ENCODE measurements at regions not wholly inside any gene's neighbourhood (a gene's known extent, or its start where the extent isn't known, plus 50 kb on each side); places are given as distances from the start of the nearest gene placed in this dataset.

DNA sequence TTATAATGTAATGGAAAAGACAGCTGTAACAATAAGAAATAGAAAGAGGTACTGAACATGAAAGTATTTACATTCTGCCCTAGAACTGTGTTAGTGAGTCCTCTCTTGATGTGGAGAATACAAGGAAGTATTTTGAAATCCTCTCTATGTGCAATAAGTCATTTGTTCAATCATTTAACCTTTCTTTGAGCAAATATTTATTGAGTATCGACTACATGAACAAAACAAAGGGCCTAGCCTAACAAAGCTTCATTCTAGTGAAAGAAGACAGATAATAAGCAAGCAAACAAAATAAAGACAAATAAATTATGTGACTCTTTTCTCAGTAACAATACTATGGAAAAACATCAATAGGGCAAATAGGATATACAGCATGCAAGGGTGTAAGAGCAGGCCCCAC, 354.9 kb upstream of the ATP11B start:
- Histone ChIP-seq H2BK120ac (ENCODE audit: low read depth, low read length) (no peak overlapping the region), H3K9ac (ENCODE audit: low read depth, low read length) (no peak overlapping the region), H4K20me1 (ENCODE audit: insufficient read depth, low read length) (no peaks in the 10 kb centered on the region), H3K36me3 (ENCODE audit: control insufficient read depth, insufficient read depth, low read length) (no peaks in the 10 kb centered on the region), H3K4me3 (ENCODE audit: insufficient read depth, low read depth, low read length) (no peak overlapping the region), H3K4me1 (ENCODE audit: control insufficient read depth, insufficient read depth, low read length) (no peaks in the 10 kb centered on the region), H3K23ac (ENCODE audit: low read depth, low read length) (no peak overlapping the region), H3K79me1 (ENCODE audit: low read depth in 1 of 2, low read length in 2 of 2) (no peaks in the 10 kb centered on the region), H3K56ac (ENCODE audit: extremely low read depth, insufficient read depth, low read length) (no peak overlapping the region), H3K27me3 (ENCODE audit: control insufficient read depth, insufficient read depth, low read length) (no peaks in the 10 kb centered on the region), H2AK9ac (replicated peaks; ENCODE audit: low read depth, low read length, poor library complexity) (no peak overlapping the region), H3K18ac (ENCODE audit: low read depth, low read length) (no peak overlapping the region), H2BK20ac (ENCODE audit: low read depth, low read length) (no peak overlapping the region), H3K9me1 (ENCODE audit: insufficient read depth, low read length) (no peaks in the 10 kb centered on the region), H2AK5ac (ENCODE audit: low read depth, low read length) (no peak overlapping the region), H4K5ac (ENCODE audit: low read depth, low read length) (no peak overlapping the region), H3K4me2 (ENCODE audit: low read depth, low read length) (no peak overlapping the region), H3K4ac (ENCODE audit: low read depth, low read length) (no peak overlapping the region), H2BK15ac (ENCODE audit: low read depth, low read length) (no peak overlapping the region), H4K91ac (ENCODE audit: insufficient read depth, low read depth, low read length) (no peak overlapping the region), H2BK5ac (ENCODE audit: low read depth, low read length, poor library complexity, severe bottlenecking) (no peak overlapping the region), H3K9me3 (ENCODE audit: control insufficient read depth, insufficient read depth, low read length) (peaks cover 7% of the 10 kb centered on the region), H3K27ac (ENCODE audit: insufficient read depth, low read length) (no peak overlapping the region), H3K14ac (replicated peaks; ENCODE audit: low read depth, low read length) (no peak overlapping the region), H2AFZ (replicated peaks; ENCODE audit: low read length, poor library complexity) (no peak overlapping the region), H4K8ac (ENCODE audit: low read depth in 2 of 2, low read length in 2 of 2) (no peak overlapping the region)
- in situ Hi-C loops (cut with MboI; ENCODE audit: low sequenced_read_pairs), result no loop called here
- no TSS peak for BruUV-seq (replicated peaks)
- DNase-seq (no peak), ATAC-seq (ENCODE audit: low read depth) (no peak)
- dilution Hi-C loops (cut with HindIII; ENCODE audit: low sequenced_read_pairs, unreplicated experiment), result no loop called here
- ChIA-PET POLR2A (ENCODE audit: unreplicated experiment) (no interaction called here), CTCF (no interaction called here)
- TF ChIP-seq, protein P1, sequence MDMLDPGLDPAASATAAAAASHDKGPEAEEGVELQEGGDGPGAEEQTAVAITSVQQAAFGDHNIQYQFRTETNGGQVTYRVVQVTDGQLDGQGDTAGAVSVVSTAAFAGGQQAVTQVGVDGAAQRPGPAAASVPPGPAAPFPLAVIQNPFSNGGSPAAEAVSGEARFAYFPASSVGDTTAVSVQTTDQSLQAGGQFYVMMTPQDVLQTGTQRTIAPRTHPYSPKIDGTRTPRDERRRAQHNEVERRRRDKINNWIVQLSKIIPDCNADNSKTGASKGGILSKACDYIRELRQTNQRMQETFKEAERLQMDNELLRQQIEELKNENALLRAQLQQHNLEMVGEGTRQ (IDR thresholded peaks at IDR 0.05; ENCODE audit: low read depth, low read length), result no peak
- TF ChIP-seq MAFK (IDR thresholded peaks at IDR 0.05; ENCODE audit: low read depth, low read length), result no peak
- no peak for TF ChIP-seq RFX5 (IDR thresholded peaks at IDR 0.05; ENCODE audit: low read depth, low read length)
- no peak for TF ChIP-seq CHD1 (IDR thresholded peaks at IDR 0.05; ENCODE audit: low read depth, low read length)
- TF ChIP-seq FOS (IDR thresholded peaks at IDR 0.05; ENCODE audit: low read depth, low read length), result no peak
- TF ChIP-seq RCOR1 (IDR thresholded peaks at IDR 0.05; ENCODE audit: insufficient replicate concordance, low read length), result no peak
- no peak for TF ChIP-seq MAZ (IDR thresholded peaks at IDR 0.05; ENCODE audit: borderline replicate concordance, low read depth, low read length)
- TF ChIP-seq RAD21 (IDR thresholded peaks at IDR 0.05; ENCODE audit: low read length), result no peak
- no peak for TF ChIP-seq CEBPB (IDR thresholded peaks at IDR 0.05; ENCODE audit: low read depth, low read length)
- TF ChIP-seq MXI1 (IDR thresholded peaks at IDR 0.05; ENCODE audit: borderline replicate concordance, low read depth, low read length), result no peak
- no peak for TF ChIP-seq BHLHE40 (IDR thresholded peaks at IDR 0.05; ENCODE audit: low read depth, low read length)
- no peak for TF ChIP-seq NFE2L2 (IDR thresholded peaks at IDR 0.05; ENCODE audit: low read depth, low read length)
- TF ChIP-seq, protein P2, sequence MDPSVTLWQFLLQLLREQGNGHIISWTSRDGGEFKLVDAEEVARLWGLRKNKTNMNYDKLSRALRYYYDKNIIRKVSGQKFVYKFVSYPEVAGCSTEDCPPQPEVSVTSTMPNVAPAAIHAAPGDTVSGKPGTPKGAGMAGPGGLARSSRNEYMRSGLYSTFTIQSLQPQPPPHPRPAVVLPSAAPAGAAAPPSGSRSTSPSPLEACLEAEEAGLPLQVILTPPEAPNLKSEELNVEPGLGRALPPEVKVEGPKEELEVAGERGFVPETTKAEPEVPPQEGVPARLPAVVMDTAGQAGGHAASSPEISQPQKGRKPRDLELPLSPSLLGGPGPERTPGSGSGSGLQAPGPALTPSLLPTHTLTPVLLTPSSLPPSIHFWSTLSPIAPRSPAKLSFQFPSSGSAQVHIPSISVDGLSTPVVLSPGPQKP (IDR thresholded peaks at IDR 0.05; ENCODE audit: borderline replicate concordance, low read depth, low read length), result no peak
- no peak for TF ChIP-seq SMC3 (IDR thresholded peaks at IDR 0.05; ENCODE audit: low read depth, low read length)
- TF ChIP-seq, protein P3, sequence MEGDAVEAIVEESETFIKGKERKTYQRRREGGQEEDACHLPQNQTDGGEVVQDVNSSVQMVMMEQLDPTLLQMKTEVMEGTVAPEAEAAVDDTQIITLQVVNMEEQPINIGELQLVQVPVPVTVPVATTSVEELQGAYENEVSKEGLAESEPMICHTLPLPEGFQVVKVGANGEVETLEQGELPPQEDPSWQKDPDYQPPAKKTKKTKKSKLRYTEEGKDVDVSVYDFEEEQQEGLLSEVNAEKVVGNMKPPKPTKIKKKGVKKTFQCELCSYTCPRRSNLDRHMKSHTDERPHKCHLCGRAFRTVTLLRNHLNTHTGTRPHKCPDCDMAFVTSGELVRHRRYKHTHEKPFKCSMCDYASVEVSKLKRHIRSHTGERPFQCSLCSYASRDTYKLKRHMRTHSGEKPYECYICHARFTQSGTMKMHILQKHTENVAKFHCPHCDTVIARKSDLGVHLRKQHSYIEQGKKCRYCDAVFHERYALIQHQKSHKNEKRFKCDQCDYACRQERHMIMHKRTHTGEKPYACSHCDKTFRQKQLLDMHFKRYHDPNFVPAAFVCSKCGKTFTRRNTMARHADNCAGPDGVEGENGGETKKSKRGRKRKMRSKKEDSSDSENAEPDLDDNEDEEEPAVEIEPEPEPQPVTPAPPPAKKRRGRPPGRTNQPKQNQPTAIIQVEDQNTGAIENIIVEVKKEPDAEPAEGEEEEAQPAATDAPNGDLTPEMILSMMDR (conservative IDR thresholded peaks at IDR 0.05; ENCODE audit: low read depth, low read length), result no peak
- no peak for TF ChIP-seq POLR2A (IDR thresholded peaks at IDR 0.05; ENCODE audit: low read depth, low read length)
- intact Hi-C loops (cut with micrococcal nuclease), result no loop called here
- WGBS, 2 experiments (ENCODE audit: extremely low coverage in 2 of 2, insufficient read length in 1 of 2), result no CpG with 5 or more reads among the region's 1 CpG
